ENCODE measurements at regions not wholly inside any gene's neighbourhood (a gene's known extent, or its start where the extent isn't known, plus 50 kb on each side); places are given as distances from the start of the nearest gene placed in this dataset.
A peak's percentile ranks its signal among the peaks of the same experiment; 100 is the strongest.
"Not testable (repeated sequence)": the region's sequence is repeated elsewhere in the genome, so short reads cannot be mapped to it uniquely, and the experiment has no call there.

- DNase-seq: not testable (repeated sequence)
Measured at GRCh38 chr2:201946746-201947145, 86.9 kb upstream of the FZD7 start.

- no peak for DNase-seq
Measured at GRCh38 chr2:201947287-201947686, 86.4 kb upstream of the FZD7 start.

GRCh38 chr2:201949181-201949926 is 84.3 kb upstream of the FZD7 start:
- no peak for DNase-seq

GRCh38 chr2:201949927-201950246 is 83.8 kb upstream of the FZD7 start:
- DNase-seq: no peak

GRCh38 chr2:201950606-201951005 is 83.0 kb upstream of the FZD7 start:
- peak; percentile 24 for DNase-seq

GRCh38 chr2:201952187-201952586 is 81.5 kb upstream of the FZD7 start:
- peak; percentile 20 for DNase-seq

GRCh38 chr2:201953396-201953795 is 80.3 kb upstream of the FZD7 start:
- DNase-seq: no peak

- DNase-seq: no peak
Measured at GRCh38 chr2:201953880-201954279, 79.8 kb upstream of the FZD7 start.

GRCh38 chr2:201955231-201955630 is 78.4 kb upstream of the FZD7 start:
- DNase-seq: no peak

GRCh38 chr2:201955702-201956141 is 77.9 kb upstream of the FZD7 start:
- no peak for DNase-seq

- DNase-seq: no peak
Measured at GRCh38 chr2:201956361-201956760, 77.3 kb upstream of the FZD7 start.

GRCh38 chr2:201957091-201957490 is 76.6 kb upstream of the FZD7 start:
- no peak for DNase-seq

- DNase-seq: no peak
Measured at GRCh38 chr2:201959198-201959597, 74.5 kb upstream of the FZD7 start.

- no peak for DNase-seq
Measured at GRCh38 chr2:201959626-201960025, 74.0 kb upstream of the FZD7 start.

GRCh38 chr2:201960305-201960704 is 73.3 kb upstream of the FZD7 start:
- no peak for DNase-seq

- DNase-seq: no peak
Measured at GRCh38 chr2:201961401-201961800, 72.3 kb upstream of the FZD7 start.

- no peak for DNase-seq
Measured at GRCh38 chr2:201962774-201963562, 70.7 kb upstream of the FZD7 start.

- no peak for DNase-seq
Measured at GRCh38 chr2:201964011-201964410, 69.6 kb upstream of the FZD7 start.

- DNase-seq: peak; percentile 52
Measured at GRCh38 chr2:201964631-201965206, 68.9 kb upstream of the FZD7 start.

- DNase-seq: no peak
Measured at GRCh38 chr2:201965550-201965949, 68.1 kb upstream of the FZD7 start.

- peak; percentile 3 for DNase-seq
Measured at GRCh38 chr2:201966691-201967438, 66.8 kb upstream of the FZD7 start.

GRCh38 chr2:201968050-201968449 is 65.6 kb upstream of the FZD7 start:
- DNase-seq: no peak

GRCh38 chr2:201968476-201968875 is 65.2 kb upstream of the FZD7 start:
- no peak for DNase-seq
